Activated CD8-positive, alpha-beta T cell treated with anti-CD3 and anti-CD28 coated beads for 36 hours (primary cell): ENCODE measurements at regions not wholly inside any gene's neighbourhood (a gene's known extent, or its start where the extent isn't known, plus 50 kb on each side); places are given as distances from the start of the nearest gene placed in this dataset.

Experiments used
- ATAC-seq: fragments of 200-7000 bp; cut with Tn5 transposase; one replicate; pipeline ENCODE4 v1.10.0; 2021; ENCODE audit warnings: mild to moderate bottlenecking, moderate library complexity
- CTCF ChIA-PET: fragments of 350-600 bp; sonication (Branson Sonifier 250); formaldehyde crosslinking; loops from one replicate; lab custom pipeline; 2021; ENCODE audit warnings: antibody characterized with exemption; lab: Charles Lee
- POLR2A ChIA-PET: fragments of 350-600 bp; sonication (Branson Sonifier 250); formaldehyde crosslinking; loops from one replicate; lab custom pipeline; 2021; ENCODE audit warnings: antibody characterized with exemption; lab: Charles Lee
- DNase-seq: peaks from one replicate; pipeline ENCODE4 v3.0.0-alpha.2; 2020
- H3K27ac Mint-ChIP-seq: one replicate; pipeline ENCODE4 v1.8.0; 2021; ENCODE audit warnings: mild to moderate bottlenecking, mixed read lengths
- H3K27me3 Mint-ChIP-seq: one replicate; pipeline ENCODE4 v1.8.0; 2021; ENCODE audit warnings: mixed read lengths
- H3K36me3 Mint-ChIP-seq: one replicate; pipeline ENCODE4 v1.8.0; 2021; ENCODE audit warnings: low read depth, mixed read lengths
- H3K4me1 Mint-ChIP-seq: one replicate; pipeline ENCODE4 v1.8.0; 2021; ENCODE audit warnings: low read depth, mixed read lengths
- H3K4me3 Mint-ChIP-seq: one replicate; pipeline ENCODE4 v1.8.0; 2021; ENCODE audit warnings: mild to moderate bottlenecking, moderate library complexity, mixed read lengths
- H3K9me3 Mint-ChIP-seq: one replicate; pipeline ENCODE4 v1.8.0; 2021; ENCODE audit warnings: mixed read lengths
- CTCF ChIP-seq: fragments of 200-600 bp; IDR thresholded peaks from one replicate; pipeline ENCODE4 v1.8.0; 2022; ENCODE audit warnings: antibody characterized with exemption, mild to moderate bottlenecking
- intact Hi-C: fragments of 100-400 bp; cut with micrococcal nuclease; formaldehyde crosslinking; loops from one replicate; pipeline ENCODE4 v1.10.0; 2022

DNA sequence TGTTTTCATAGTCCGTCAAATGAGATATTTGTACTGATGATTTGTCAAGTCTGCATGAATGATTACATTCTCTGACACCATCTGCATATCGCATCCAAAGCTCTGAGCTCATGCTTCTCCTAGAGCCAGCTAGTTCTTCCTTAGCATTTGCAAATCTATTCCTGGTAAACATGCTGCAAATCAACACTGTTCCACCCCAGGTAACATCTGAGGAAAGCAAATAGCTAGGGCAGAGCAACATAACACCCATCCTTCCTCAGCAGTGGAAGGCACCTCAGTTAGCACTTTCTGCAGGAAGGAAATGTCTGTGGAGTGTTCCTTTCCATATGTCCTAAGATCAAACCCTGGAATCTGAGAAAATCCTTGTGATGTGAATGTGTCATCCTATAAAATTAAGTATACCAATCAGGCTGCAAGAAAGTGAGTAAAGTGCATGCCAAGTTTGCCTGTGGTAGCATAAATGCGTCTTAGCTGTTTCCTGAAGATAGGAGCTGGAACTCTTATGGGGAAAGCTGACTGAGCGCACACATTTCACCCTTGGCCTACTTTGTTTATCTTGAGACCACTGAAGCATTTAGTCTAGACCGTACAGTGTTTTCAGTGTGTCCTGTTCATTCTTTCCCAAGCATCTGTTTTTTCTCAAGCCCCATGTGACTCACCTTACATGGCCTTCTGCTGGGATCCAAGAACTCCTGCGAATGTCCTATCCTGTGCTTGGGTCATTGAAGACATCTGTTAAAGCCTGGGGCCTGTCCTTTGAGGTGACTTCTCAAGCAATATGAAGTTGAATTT, 50.9 kb upstream of the STARD4 start:
- CTCF ChIA-PET = interaction anchor here (0.5 to 2.5 kb wide), 3 partner anchors 10 to 570 kb away, joined by 3 to 10 read pairs (median 3); no protein-coding TSS in a partner anchor
- POLR2A ChIA-PET = interaction anchor here (1.2 kb wide), 1 partner anchor 8 kb away, joined by 3 read pairs; no protein-coding TSS in a partner anchor
- H3K27me3 Mint-ChIP-seq = peaks cover 9% of the 10 kb centered on the region

DNA sequence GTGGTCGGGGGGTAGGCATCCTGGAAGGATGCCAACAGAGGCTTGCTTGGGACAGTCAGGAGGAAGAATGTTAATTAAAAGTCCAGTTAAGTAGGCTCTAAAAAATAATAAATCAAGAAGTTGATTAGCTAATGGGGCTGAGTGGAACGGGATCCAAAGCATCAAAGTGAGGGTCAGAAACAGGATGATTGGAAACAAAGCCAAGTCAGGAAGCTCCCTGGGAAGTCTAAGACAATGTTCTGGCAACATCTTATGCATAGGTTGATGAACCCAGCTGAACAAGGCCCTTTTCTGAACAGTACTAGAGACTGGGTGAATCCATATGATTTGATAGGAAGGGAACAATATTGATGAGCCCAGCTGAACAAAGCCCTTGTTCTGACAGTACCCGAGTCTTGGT, 50.2 kb upstream of the STARD4 start:
- no peaks in the 10 kb centered on the region for H3K4me1 Mint-ChIP-seq
- CTCF ChIA-PET = interaction anchor here (1.1 to 2.5 kb wide), 2 partner anchors 12 to 31 kb away, joined by 4 to 10 read pairs; no protein-coding TSS in a partner anchor
- ATAC-seq (no peak), DNase-seq (no peak)
- no peak overlapping the region for H3K4me3 Mint-ChIP-seq
- no peak overlapping the region for H3K27ac Mint-ChIP-seq
- no peak for TF ChIP-seq CTCF
- POLR2A ChIA-PET = interaction anchor here (1.2 kb wide), 1 partner anchor 9 kb away, joined by 3 read pairs; no protein-coding TSS in a partner anchor
- no peaks in the 10 kb centered on the region for H3K36me3 Mint-ChIP-seq
- intact Hi-C loops = no loop called here
- H3K9me3 Mint-ChIP-seq = peaks cover 9% of the 10 kb centered on the region
- H3K27me3 Mint-ChIP-seq = peaks cover 9% of the 10 kb centered on the region

More for the DNA sequence above, 50.9 kb upstream of the STARD4 start:
- TF ChIP-seq CTCF = no peak
- Mint-ChIP-seq H3K4me3 (no peak overlapping the region), H3K27ac (no peak overlapping the region), H3K9me3 (peaks cover 9% of the 10 kb centered on the region), H3K4me1 (no peaks in the 10 kb centered on the region), H3K36me3 (no peaks in the 10 kb centered on the region)
- ATAC-seq (no peak), DNase-seq (no peak)
- intact Hi-C loops = no loop called here
